ENCODE measurements at regions not wholly inside any gene's neighbourhood (a gene's known extent, or its start where the extent isn't known, plus 50 kb on each side); places are given as distances from the start of the nearest gene placed in this dataset.

DNA sequence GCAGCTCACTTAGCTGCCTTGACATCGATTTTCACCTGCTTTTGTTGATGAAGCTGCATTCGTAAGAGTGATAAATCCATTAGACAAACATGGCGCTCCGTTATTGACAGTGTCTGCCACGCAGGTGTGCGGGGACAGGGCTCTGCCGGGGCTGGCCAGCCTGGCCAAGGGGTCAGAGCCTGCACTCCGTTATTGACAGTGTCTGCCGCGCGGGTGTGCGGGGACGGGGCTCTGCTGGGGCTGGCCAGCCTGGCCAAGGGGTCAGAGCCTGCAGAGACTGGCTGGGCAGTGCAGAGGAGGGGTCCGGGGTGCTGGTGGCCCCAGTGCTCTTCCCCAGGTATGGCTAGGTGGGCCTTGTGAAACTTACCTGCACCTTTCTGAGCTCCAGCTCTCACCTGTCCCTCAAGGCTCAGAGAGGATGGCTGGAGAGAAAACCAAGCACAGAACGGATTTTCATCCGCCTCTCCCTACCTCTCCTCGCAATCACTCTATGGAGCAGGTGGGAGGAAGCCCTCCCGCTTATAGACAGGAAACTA lies 101.6 kb upstream of the B3GAT1 start (continued):
- TF ChIP-seq, protein P1, sequence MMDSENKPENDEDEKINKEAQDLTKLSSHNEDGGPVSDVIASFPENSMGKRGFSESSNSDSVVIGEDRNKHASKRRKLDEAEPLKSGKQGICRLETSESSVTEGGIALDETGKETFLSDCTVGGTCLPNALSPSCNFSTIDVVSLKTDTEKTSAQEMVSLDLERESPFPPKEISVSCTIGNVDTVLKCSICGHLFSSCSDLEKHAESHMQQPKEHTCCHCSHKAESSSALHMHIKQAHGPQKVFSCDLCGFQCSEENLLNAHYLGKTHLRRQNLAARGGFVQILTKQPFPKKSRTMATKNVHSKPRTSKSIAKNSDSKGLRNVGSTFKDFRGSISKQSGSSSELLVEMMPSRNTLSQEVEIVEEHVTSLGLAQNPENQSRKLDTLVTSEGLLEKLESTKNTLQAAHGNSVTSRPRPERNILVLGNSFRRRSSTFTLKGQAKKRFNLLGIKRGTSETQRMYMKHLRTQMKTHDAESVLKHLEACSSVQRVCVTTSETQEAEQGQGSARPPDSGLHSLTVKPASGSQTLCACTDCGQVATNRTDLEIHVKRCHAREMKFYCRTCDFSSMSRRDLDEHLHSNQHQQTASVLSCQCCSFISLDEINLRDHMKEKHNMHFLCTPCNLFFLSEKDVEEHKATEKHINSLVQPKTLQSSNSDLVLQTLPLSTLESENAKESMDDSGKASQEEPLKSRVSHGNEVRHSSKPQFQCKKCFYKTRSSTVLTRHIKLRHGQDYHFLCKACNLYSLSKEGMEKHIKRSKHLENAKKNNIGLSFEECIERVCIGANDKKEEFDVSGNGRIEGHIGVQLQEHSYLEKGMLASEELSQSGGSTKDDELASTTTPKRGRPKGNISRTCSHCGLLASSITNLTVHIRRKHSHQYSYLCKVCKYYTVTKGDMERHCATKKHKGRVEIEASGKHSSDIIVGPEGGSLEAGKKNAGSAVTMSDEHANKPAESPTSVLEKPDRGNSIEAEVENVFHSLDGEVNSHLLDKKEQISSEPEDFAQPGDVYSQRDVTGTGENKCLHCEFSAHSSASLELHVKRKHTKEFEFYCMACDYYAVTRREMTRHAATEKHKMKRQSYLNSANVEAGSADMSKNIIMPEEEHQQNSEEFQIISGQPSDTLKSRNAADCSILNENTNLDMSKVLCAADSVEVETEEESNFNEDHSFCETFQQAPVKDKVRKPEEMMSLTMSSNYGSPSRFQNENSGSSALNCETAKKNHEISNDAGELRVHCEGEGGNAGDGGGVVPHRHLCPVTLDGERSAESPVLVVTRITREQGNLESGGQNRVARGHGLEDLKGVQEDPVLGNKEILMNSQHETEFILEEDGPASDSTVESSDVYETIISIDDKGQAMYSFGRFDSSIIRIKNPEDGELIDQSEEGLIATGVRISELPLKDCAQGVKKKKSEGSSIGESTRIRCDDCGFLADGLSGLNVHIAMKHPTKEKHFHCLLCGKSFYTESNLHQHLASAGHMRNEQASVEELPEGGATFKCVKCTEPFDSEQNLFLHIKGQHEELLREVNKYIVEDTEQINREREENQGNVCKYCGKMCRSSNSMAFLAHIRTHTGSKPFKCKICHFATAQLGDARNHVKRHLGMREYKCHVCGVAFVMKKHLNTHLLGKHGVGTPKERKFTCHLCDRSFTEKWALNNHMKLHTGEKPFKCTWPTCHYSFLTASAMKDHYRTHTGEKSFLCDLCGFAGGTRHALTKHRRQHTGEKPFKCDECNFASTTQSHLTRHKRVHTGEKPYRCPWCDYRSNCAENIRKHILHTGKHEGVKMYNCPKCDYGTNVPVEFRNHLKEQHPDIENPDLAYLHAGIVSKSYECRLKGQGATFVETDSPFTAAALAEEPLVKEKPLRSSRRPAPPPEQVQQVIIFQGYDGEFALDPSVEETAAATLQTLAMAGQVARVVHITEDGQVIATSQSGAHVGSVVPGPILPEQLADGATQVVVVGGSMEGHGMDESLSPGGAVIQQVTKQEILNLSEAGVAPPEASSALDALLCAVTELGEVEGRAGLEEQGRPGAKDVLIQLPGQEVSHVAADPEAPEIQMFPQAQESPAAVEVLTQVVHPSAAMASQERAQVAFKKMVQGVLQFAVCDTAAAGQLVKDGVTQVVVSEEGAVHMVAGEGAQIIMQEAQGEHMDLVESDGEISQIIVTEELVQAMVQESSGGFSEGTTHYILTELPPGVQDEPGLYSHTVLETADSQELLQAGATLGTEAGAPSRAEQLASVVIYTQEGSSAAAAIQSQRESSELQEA (IDR thresholded peaks at IDR 0.05; ENCODE audit: low read depth) = no peak
- TF ChIP-seq ZNF780A (CRISPR knock-in tag; IDR thresholded peaks at IDR 0.05) = no peak
- no peak for TF ChIP-seq EP300 (IDR thresholded peaks at IDR 0.05; ENCODE audit: low read length)
- TF ChIP-seq HLTF (IDR thresholded peaks at IDR 0.05) = no peak
- TF ChIP-seq IRF2 (CRISPR knock-in tag; IDR thresholded peaks at IDR 0.05) = no peak
- TF ChIP-seq, protein P2, sequence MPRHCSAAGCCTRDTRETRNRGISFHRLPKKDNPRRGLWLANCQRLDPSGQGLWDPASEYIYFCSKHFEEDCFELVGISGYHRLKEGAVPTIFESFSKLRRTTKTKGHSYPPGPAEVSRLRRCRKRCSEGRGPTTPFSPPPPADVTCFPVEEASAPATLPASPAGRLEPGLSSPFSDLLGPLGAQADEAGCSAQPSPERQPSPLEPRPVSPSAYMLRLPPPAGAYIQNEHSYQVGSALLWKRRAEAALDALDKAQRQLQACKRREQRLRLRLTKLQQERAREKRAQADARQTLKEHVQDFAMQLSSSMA (CRISPR knock-in tag; IDR thresholded peaks at IDR 0.05) = no peak
- no peak for TF ChIP-seq PHB2 (IDR thresholded peaks at IDR 0.05; ENCODE audit: low read depth)
- no peak for TF ChIP-seq RAD21 (CRISPR knock-in tag; conservative IDR thresholded peaks at IDR 0.05 in 1 of 2, IDR thresholded peaks at IDR 0.05 in 1 of 2)
